ENCODE measurements at regions not wholly inside any gene's neighbourhood (a gene's known extent, or its start where the extent isn't known, plus 50 kb on each side); places are given as distances from the start of the nearest gene placed in this dataset.
A peak's percentile ranks its signal among the peaks of the same experiment; 100 is the strongest.

- Histone ChIP-seq H3K4me3 (ENCODE audit: insufficient read depth, low read depth, low read length) (no peak overlapping the region), H3K4me1 (ENCODE audit: control insufficient read depth, insufficient read depth, low read length) (peaks cover 2% of the 10 kb centered on the region; the same call in 1 of the 2 replicates), H4K20me1 (ENCODE audit: insufficient read depth, low read length) (no peaks in the 10 kb centered on the region), H3K14ac (replicated peaks; ENCODE audit: low read depth, low read length) (no peak overlapping the region), H2BK120ac (ENCODE audit: low read depth, low read length) (no peak overlapping the region), H4K8ac (ENCODE audit: low read depth in 2 of 2, low read length in 2 of 2) (no peak overlapping the region), H3K9me3 (ENCODE audit: control insufficient read depth, insufficient read depth, low read length) (no peaks in the 10 kb centered on the region), H3K56ac (ENCODE audit: extremely low read depth, insufficient read depth, low read length) (no peak overlapping the region), H2AK5ac (ENCODE audit: low read depth, low read length) (no peak overlapping the region), H3K4me2 (ENCODE audit: low read depth, low read length) (peak overlapping the region; percentile 40; the same call in 1 of the 2 replicates), H3K27ac (ENCODE audit: insufficient read depth, low read length) (no peak overlapping the region), H3K4ac (ENCODE audit: low read depth, low read length) (no peak overlapping the region), H3K79me1 (ENCODE audit: low read depth in 1 of 2, low read length in 2 of 2) (no peaks in the 10 kb centered on the region; a peak in 1 of 4 replicates), H3K9me1 (ENCODE audit: insufficient read depth, low read length) (no peaks in the 10 kb centered on the region), H3K27me3 (ENCODE audit: control insufficient read depth, insufficient read depth, low read length) (no peaks in the 10 kb centered on the region), H4K91ac (ENCODE audit: insufficient read depth, low read depth, low read length) (no peak overlapping the region), H2BK20ac (ENCODE audit: low read depth, low read length) (no peak overlapping the region), H3K36me3 (ENCODE audit: control insufficient read depth, insufficient read depth, low read length) (no peaks in the 10 kb centered on the region), H2AFZ (replicated peaks; ENCODE audit: low read length, poor library complexity) (no peak overlapping the region), H2BK15ac (ENCODE audit: low read depth, low read length) (no peak overlapping the region), H2AK9ac (replicated peaks; ENCODE audit: low read depth, low read length, poor library complexity) (no peak overlapping the region), H2BK5ac (ENCODE audit: low read depth, low read length, poor library complexity, severe bottlenecking) (no peak overlapping the region), H3K23ac (ENCODE audit: low read depth, low read length) (no peak overlapping the region), H4K5ac (ENCODE audit: low read depth, low read length) (no peak overlapping the region), H3K18ac (ENCODE audit: low read depth, low read length) (peak overlapping the region; percentile 12; the same call in 1 of the 2 replicates), H3K9ac (ENCODE audit: low read depth, low read length) (no peak overlapping the region)
- TF ChIP-seq, protein P1, sequence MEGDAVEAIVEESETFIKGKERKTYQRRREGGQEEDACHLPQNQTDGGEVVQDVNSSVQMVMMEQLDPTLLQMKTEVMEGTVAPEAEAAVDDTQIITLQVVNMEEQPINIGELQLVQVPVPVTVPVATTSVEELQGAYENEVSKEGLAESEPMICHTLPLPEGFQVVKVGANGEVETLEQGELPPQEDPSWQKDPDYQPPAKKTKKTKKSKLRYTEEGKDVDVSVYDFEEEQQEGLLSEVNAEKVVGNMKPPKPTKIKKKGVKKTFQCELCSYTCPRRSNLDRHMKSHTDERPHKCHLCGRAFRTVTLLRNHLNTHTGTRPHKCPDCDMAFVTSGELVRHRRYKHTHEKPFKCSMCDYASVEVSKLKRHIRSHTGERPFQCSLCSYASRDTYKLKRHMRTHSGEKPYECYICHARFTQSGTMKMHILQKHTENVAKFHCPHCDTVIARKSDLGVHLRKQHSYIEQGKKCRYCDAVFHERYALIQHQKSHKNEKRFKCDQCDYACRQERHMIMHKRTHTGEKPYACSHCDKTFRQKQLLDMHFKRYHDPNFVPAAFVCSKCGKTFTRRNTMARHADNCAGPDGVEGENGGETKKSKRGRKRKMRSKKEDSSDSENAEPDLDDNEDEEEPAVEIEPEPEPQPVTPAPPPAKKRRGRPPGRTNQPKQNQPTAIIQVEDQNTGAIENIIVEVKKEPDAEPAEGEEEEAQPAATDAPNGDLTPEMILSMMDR (conservative IDR thresholded peaks at IDR 0.05; ENCODE audit: low read depth, low read length), result no peak
- TF ChIP-seq MAFK (IDR thresholded peaks at IDR 0.05; ENCODE audit: low read depth, low read length) (peak; percentile 78), CEBPB (IDR thresholded peaks at IDR 0.05; ENCODE audit: low read depth, low read length) (no peak), POLR2A (IDR thresholded peaks at IDR 0.05; ENCODE audit: low read depth, low read length) (no peak)
- WGBS, 2 experiments (ENCODE audit: extremely low coverage in 2 of 2, insufficient read length in 1 of 2), result 100% methylated on average over 2 of the region's 2 CpGs; no CpG with 5 or more reads in 1 of the 2 experiments
- BruUV-seq (replicated peaks), result no TSS peak
- ATAC-seq (ENCODE audit: low read depth), result no peak
- ChIA-PET POLR2A (ENCODE audit: unreplicated experiment) (interaction anchor here (0.6 kb wide), 1 partner anchor 20 kb away, joined by 8 read pairs; no protein-coding TSS in a partner anchor), CTCF (no interaction called here)
- dilution Hi-C loops (cut with HindIII; ENCODE audit: low sequenced_read_pairs, unreplicated experiment) (no loop called here), intact Hi-C loops (cut with micrococcal nuclease) (no loop called here), in situ Hi-C loops (cut with MboI; ENCODE audit: low sequenced_read_pairs) (no loop called here)
- DNase-seq, result peak; percentile 7
Observed at GRCh38 chr4:123168812-123169211, 227.8 kb upstream of the SPRY1 start.
